ENCODE measurements at regions not wholly inside any gene's neighbourhood (a gene's known extent, or its start where the extent isn't known, plus 50 kb on each side); places are given as distances from the start of the nearest gene placed in this dataset.

- no peak for DNase-seq
These were observed 387.2 kb upstream of the NCAM2 start for GRCh38 chr21:20611008-20611407.

GRCh38 chr21:20613654-20614053 is 384.6 kb upstream of the NCAM2 start:
- no peak for DNase-seq

- no peak for DNase-seq
These were observed 381.1 kb upstream of the NCAM2 start for GRCh38 chr21:20617130-20617529.

- DNase-seq: no peak
These were observed 379.3 kb upstream of the NCAM2 start for GRCh38 chr21:20618878-20619277.

DNA sequence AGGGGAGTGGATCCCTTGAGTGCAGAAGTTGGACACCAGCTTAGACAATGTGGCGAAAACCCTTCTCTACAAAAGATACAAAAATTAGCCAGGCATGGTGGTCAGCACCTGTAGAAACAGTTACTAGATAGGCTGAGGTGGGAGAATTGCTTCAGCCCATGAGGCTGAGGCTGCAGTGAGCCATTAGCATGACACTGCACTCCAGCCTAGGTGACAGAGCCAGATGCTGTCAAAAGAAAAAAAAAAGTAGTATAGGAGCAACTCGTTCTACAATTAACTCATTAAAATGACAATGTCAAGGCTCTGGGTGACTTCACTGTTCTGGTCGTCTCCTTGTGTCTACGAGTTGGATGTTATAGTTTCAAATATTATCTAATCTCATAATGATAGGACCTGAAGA is 370.6 kb upstream of the NCAM2 start:
- no peak for DNase-seq

DNA sequence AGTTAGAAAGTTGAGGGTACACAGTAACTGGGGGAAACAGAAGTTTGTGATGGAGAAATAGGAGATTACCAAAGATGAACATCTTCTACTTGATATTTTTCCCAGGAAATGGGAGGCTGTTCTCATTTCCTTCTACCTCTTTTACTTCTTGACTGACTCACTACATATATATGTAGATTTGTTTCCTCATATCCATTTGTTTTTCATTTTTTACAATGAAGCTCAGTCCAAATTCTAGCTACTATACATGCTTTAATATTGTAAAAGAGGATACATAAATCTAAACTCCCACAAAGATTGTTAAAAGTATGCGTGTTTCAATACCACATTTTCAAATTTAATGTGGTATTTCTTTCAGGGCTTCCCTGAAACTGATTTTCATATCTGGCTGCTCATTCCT is 366.6 kb upstream of the NCAM2 start:
- DNase-seq: no peak

DNA sequence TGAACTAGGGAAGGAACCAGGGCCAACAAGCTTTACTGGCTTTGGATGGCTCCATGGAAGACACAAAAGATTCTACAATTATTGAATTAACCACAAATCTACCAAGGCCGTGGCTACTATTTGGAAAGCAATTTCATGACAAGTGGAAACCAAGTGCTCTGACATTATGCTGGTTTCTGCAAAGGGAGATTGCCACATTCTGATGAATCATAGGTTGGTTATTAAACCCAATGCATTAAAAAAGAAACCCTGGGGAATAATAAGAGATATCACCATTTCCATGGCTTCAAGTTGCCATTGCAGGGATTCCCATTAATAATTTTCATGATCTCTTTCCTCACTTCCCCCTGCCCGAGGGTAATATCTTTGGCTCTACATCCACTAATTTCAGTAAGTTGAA is 359.2 kb upstream of the NCAM2 start:
- DNase-seq: no peak

- DNase-seq: no peak
These were observed 357.0 kb upstream of the NCAM2 start for GRCh38 chr21:20641241-20641640.

DNA sequence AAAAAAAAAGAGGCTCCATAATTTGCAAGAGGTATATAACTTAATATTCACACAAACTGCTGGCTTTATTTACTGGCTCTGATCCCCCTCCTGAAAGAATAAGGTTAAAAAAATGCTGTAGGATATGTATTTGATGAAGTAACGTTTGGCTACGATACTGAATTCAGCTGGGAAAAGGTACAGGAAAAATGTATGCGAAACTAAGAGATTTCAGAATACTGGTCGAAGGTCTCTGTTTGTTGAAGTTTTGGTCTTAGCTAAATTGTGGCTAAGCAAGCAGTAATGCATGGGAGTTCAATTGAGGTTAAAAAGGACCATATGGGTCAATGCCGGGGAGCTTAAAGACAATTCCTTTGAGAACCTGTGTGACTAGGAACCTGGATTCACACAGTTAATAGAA is 355.5 kb upstream of the NCAM2 start:
- DNase-seq: no peak

- no peak for DNase-seq
These were observed 353.7 kb upstream of the NCAM2 start for GRCh38 chr21:20644552-20644951.

DNA sequence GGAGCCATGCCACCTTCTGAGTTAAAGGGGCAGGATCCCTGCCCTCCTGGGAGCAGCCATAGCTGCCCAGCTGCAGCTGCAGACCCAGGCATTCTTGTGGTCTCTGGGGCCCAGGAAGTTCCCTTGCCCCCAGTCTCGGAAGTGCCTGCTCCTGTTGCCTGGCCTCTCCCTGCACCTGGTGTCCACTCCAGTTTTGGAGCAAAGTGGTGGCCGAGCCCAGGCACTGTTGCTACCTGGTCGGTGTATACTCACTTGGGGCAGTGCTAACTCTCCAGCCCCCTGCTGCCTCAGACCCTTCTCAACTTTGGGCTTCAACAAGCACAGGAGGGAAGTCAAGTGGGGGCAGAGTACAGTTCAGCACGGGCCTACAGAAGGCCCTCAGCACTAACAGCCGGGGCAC is 352.9 kb upstream of the NCAM2 start:
- DNase-seq: no peak

DNA sequence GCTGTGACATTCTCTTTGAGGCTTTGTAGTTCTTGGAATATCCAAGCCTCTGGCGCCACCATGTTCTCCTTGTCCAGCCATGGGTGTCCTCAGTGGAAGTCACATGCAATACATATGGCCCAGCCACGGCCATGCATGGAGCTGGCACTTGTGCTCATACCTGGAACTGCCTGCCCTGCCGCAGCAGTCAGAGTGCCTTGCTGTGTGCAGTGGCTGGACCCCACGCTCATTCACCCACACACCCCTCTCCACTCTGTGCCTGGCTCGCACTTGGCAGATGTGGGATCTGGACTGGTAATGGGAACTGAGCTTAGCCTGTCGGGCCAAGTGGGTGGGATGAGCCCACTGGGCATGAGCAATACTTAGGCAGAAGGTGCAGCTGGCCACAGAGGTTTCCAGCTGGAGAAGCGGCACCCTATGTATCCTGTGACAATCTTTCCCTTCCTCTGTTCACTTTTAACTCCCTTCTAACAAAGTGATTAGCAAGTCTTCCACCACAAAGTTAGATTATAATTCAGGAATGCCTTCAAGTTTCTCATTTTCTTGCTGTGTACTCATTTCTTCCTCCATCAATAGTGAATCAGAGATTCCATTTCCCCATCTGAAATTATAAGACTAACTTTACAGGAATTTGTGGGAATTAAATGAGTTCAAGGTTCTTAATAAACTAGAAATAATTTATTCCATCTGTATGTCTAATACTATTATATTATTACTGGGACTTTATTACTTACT is 351.6 kb upstream of the NCAM2 start:
- no peak for DNase-seq

- DNase-seq: no peak
These were observed 350.6 kb upstream of the NCAM2 start for GRCh38 chr21:20647607-20648006.

DNA sequence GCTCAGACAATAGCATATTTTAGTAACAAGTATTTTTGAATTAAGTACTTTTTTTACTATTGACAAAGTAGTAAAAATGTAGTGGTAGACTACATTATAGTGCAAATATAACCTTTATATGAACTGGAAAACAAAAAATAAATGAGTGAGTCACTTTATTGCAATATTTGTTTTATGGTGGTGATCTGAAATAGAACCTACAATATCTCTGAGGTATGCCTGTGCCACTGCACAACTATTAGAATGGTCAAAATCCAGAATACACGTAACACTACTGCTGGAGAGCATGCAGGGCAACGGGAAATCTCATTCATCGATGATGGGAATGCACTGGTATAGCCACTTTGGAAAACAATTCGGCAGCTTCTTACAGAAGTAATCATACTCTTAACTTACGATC is 349.0 kb upstream of the NCAM2 start:
- no peak for DNase-seq

- no peak for DNase-seq
These were observed 345.4 kb upstream of the NCAM2 start for GRCh38 chr21:20652846-20653245.

DNA sequence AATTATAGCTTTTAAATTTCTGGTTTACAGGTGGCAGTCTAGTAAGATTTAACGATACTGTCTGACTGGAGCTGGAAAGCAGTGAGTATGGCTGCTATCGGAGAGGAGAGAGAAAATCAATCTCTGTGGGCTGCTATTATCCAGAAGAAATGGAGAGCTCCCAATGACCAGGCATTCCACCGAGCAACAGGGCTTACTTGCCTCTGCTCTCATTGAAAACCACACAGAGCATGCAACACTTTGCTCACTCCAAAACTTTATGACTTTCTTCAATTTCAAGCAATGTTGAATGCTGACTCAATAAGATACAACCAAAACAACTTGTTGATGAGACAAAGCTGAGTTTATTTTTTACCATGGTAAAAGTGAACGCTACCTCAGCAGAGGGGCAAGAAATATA is 337.0 kb upstream of the NCAM2 start:
- DNase-seq: no peak

GRCh38 chr21:20661745-20662422 is 336.3 kb upstream of the NCAM2 start:
- DNase-seq: no peak

DNA sequence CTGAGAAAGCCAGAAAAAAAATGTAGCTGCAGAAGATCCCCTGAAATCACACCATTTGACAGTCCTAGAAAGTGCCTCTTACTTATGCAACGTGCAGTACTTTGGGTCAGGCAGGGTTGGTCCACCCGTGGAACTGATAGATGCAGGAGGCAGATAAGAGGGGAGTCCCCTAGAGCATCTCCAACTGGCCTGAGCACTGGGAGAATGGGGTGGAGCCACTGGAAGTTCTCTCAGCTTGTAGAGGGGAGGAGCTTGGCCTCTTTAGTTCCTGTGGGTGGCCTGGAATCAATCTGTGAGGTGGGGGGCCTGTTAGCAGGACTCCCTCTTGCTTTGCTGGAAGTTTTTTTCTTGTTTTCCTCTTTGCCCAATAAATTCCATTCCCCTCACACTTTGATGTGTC is 335.7 kb upstream of the NCAM2 start:
- DNase-seq: no peak

GRCh38 chr21:20667931-20668330 is 330.3 kb upstream of the NCAM2 start:
- no peak for DNase-seq

- no peak for DNase-seq
These were observed 312.7 kb upstream of the NCAM2 start for GRCh38 chr21:20685475-20685874.

GRCh38 chr21:20698585-20698984 is 299.6 kb upstream of the NCAM2 start:
- DNase-seq: no peak

GRCh38 chr21:20701235-20701634 is 297.0 kb upstream of the NCAM2 start:
- DNase-seq: no peak

DNA sequence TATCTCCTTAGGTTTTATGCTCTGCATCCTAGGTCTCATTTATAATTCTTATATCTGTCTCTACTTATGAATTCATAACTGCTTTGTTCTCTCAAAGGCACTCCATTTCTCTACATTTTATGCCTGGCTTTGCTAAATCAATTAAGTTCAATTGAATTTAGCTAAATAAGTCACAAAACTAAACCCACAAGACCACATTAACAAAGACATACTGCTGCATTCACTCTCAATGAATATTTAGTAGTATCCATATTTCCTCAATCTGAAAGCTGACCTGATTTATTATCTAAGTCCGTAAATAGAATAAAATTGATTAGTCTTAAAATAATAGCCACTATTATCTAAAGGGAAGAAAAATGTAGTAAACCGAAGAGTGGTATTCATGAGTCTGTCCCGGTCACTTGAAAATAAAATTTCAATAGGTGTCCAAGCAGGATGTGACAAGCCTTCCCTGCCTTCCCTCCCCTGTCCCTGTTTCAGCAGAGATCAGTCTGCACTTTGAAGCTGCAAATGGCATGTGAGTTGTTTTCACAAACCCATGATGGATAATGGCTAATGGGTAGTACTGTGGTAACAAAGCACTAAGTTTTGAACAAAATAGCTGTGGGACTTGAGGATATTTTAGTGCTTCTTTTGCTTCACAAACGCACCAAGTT is 295.0 kb upstream of the NCAM2 start:
- no peak for DNase-seq

DNA sequence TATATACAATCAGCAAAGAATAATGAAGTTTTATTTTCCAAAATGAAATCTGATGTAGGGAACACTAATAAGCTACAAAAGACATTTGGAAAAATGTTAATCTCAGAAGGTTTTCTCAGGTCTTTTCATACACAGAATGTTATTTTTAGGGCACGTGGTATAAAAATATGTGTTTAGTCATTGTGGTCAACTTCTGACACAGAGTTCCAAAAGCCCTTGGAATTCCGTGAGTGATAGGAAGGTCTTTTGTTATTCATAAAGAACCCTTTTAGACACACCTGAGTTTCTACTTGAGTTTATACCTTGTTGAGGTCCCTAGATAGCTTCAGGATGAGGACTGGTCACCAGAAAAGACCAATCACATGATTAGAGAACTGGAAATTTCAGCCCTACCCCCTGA is 277.6 kb upstream of the NCAM2 start:
- DNase-seq: no peak
